Middle frontal gyrus (tissue), 1 donor: ENCODE measurements at regions not wholly inside any gene's neighbourhood (a gene's known extent, or its start where the extent isn't known, plus 50 kb on each side); places are given as distances from the start of the nearest gene placed in this dataset.
"Not testable (repeated sequence)": the region's sequence is repeated elsewhere in the genome, so short reads cannot be mapped to it uniquely, and the experiment has no call there.

ENCODE experiments used
- DNase-seq: peaks from one replicate; pipeline ENCODE4 v3.0.0-alpha.2; 2015; ENCODE audit warnings: low spot score; ENCODE audit errors: extremely low spot score

DNA sequence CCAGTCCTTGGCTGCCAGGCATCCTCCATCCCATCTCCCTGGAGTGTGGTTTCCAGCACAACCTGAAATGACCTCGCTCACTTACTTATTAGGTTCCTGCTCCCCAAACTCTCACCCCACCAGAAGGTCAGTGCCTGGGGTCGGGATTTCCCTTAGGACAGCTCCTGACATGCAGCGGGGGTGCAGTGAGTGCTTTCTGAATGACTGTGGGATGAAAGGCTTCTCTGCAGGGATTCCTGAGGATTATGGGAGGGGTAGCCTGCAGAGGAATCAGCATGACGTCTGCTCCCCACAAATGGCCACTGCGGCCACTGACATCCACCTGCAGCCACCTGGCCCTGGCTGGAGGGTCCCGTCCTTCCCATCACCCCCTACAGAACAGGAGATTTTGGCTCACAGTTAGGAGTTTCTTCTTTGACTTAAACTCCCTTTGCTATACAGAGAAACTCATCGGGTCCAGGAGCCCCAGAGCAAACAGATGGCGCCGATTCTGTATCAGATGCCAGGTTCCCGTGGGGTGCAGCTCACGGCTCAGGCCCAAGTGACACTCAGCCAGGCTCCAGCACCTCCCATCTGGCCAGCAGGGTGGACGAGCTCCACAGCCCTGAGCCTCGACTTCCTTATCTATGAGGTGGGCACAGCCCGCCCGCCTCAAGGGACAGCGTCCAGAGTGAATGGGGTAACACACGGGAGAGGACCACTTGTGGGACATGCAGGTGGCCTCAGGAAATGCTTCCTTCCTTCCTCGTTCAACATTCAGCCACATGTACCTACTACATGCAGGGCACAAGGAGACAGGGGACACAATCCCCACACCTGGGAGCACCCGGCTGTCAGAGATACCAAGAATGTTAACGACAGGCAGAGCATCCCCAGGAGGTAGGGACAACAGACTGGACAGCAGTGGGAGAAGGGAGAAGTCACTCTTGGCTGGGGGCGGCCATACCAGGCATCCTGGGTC lies 69.8 kb downstream of the RMI2 start:
- DNase-seq = no peak

DNA sequence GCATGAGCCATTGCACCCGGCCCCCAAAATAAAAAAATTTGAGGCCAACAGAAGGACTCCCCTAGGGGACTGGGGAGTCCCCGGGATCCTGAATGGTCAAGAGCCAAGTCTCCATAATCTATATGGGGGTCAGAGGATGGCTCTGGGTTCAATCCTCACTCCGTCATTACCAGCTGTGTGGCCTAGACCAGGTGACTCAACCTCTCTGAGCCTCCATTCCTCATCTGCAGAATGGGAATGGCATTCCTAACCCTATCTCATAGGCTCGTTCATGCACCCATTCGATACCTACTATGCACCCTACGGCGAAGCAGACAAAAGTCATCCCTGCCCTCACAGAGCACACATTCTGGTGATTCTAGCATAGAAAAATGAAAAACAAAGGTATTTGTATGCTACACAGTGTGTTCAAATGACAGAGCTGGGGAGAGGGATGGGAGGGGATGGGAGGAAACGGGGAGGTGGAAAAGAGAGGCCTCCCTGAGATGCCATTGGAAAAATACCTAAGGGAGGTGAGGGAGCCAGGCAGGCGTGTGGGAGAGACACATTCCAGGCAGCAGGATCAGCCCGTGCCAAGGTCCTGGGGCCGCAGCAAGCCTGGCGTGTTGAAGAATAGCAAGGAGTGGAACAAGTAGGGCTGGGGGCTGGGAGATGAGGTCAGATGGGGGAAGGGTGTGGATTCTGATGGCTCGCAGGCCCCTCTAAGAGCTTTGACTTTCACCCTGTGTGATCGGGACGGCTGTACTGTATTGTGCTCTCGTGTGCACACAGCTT lies 71.2 kb downstream of the RMI2 start:
- no peak for DNase-seq

DNA sequence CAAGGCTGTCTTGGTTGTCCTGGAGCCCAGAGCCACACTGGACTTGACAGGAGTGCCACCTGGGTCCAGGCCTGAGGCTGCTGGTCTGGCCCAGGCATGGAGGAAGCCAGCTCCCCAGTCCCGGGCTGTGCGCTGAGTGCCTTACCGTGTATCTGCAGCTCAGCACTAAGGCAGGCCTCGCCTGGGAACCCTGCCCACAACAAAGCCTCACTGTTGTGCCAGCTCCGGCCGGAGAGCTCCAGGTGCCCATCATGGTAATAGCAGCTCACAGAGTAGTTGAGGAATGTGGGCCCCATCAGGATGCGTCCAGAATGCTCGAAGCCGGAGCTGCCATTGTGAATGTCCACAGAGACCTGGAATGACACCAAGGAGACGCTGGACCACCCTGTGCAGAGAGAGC lies 72.2 kb downstream of the RMI2 start:
- DNase-seq = no peak

DNA sequence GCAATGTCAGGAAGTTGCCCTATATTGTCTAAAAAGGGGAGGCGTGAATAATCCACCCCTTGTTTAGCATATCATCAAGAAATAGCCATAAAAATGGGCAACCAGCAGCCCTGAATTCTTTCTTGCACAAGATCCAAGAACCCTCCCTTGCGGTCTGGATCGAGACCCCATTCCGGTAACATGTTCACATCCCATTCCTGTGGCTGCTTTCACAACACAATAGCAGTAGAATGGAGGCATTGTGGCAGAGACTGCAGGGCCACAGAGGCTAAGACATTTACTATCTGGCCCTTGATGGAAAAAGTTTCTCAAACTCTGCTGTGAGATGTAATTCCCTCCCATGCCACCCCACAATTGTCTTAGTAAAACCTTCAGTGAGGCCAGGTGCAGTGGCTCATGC lies 73.2 kb downstream of the RMI2 start:
- no peak for DNase-seq

DNA sequence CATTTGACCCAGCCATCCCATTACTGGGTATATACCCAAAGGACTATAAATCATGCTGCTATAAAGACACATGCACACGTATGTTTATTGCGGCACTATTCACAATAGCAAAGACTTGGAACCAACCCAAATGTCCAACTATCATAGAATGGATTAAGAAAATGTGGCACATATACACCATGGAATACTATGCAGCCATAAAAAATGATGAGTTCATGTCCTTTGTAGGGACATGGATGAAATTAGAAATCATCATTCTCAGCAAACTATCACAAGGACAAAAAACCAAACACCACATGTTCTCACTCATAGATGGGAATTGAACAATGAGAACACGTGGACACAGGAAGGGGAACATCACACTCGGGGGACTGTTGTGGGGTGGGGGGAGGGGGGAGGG lies 74.8 kb downstream of the RMI2 start:
- not testable (repeated sequence) for DNase-seq

DNA sequence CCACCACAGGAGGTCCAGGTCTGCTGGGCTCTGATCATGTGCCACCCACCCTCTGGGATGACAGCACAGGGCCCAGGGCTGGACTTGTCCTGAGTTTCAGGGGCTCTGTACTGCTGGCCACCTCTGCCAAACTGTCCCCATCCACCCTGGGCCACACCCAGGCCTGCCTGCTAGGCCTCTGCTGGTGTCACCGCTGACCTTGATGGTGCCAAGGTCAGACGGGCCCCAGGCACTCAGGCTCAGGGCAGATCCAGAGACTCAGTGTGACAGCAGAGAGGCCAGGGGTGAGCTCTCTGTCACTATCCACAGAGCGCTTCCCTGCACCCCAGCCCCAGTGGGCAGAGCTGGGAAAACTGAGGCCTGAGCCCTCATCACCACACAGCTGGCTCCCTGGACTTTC lies 75.6 kb downstream of the RMI2 start:
- DNase-seq = no peak

DNA sequence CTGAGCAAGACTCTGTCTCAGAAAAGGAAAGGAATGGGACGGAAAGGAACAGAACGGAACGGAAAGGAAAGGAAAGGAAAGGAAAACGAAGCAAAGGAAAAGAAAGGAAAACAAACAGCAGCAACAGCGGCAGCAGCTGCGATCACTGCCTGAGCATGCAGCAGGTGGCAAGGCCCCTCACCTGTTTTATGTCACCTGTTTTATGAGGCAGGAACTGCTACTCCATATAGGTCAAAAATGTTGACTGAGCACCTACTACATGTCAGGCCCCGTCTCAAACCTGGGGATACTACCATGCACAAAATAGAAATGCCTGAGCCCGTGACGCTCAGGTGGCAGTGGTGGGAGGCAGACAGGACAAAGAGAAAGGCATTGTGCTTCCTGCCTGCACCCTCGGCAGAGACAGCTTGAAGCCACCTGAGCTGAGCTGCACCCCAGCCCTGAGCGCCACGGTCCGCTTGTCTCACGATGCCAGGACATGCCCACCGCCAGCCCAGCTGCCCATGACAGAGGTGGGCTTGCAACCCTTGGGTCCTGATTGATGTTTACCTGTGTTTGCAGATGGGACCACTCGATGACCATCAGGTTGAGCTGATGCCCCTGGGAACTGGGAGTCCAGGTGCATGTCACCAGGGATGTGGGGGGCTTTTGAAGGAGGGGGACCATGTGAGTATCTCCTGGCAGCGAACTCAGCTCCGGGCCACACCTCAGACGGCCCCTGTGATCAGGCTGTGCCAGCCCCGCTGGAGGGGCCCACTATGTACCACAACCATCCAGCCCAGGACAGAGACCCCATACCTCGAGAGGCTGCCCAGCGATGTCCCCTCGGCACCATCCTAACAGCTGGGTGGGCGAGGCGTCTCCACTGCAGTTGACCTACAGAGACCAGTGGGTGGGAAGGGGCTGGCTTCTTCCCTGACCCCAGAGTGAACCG lies 77.4 kb downstream of the RMI2 start:
- no peak for DNase-seq

DNA sequence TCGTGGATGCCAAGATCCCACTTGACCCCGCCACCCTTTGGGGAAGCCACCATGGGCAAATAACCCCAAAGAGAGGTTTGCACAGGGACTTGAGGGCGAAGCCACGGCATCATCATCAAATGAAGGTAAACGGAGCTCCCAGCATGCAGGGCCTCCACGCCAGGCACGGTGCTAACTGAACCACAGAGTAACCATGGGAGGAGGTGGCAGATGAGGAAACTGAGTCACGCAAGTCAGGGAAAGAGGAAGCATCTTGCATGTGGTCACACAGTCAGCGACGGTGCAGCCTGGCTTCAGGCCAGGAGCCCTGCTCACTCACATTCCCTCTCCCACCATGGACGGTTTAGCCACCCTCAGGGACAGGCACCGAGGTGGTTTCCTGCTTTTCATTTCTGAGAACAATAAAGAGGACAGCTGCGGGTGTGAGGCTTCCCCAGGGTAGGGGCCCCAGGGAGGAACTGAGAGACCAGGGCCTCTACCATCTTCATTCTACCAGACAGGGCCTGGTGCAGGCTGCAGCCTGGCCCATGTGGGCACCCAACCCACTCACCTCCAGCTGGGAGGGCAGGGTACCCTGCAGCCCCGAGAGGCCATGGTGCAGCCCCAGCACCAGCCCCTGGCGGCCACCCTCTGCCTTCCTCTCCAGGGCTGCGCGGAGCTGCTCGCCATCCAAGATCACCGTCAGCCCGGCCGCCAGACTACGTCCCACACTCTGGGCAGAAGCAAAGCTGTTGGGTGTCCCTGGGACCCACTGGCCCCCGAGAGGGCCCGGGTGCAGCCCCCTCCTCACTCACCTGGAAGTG lies 78.3 kb downstream of the RMI2 start:
- no peak for DNase-seq

DNA sequence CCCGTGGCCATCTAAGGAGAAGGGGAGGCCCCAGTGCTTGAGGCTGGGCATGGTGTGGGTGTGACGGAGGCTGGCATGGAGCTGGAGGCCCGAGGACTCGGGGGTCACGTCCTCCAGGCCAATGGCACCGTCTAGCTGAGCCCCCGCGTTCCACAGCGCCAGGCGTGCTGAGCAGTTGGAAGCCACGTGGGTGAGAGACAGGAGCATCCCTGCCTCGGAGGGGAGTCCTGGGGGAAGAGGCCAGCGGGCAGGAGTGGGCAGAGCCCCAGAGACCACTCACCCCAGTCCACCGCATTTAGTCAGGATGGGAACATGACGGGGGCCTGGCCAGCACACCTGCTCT lies 78.8 kb downstream of the RMI2 start:
- DNase-seq = no peak

DNA sequence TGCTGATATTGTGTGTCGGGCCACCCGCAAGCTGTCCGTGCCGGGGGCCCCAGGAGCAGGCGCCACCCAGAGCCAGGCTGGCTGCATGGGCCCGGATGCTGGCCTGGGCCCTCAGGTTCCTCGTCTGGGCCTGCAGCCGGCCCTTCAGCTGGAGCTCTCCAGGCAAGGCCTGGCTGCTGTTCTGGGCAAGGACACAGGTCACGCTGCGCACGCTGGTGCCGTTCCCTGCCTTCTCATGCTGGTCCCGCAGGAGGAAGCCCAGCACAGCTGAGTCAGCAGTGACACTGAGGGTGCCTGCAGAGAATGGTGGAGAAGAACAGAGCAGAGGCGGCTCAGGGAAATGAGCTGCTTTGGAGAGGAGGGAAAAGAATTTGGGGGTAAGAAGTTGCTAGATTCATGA lies 79.9 kb downstream of the RMI2 start:
- DNase-seq = no peak

DNA sequence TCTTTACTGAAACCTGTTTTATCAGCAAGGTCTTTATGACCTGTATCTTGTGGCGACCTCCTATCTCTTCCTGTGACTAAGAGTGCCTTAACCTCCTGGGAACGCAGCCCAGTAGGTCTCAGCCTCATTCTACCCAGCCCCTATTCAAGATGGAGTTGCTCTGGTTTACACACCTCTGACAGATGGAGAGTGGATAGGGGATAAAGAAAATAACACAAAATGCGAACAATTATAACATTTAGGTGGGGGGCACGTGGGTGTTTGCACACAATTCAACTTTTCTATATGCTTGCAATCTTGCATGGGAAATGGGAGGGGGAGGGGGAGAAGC lies 83.3 kb downstream of the RMI2 start:
- no peak for DNase-seq

DNA sequence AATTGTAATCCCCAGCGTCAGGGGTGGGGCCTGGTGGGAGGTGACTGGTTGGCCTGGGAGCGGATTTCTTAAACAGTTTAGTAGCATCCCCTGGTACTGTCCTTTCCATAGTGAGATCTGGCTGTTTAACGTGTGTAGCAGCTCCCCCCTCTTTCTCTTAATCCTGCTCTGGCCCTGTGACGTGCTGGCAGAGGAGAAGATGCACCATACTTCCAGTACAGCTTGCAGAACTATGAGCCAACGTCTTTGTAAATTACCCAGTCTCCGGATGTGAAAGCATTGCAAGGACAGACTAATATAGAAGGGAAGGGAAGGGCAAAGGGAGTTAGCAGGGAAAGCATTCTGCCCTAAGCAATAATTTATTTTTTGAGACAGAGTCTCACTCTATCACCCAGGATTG lies 83.9 kb downstream of the RMI2 start:
- DNase-seq = no peak

DNA sequence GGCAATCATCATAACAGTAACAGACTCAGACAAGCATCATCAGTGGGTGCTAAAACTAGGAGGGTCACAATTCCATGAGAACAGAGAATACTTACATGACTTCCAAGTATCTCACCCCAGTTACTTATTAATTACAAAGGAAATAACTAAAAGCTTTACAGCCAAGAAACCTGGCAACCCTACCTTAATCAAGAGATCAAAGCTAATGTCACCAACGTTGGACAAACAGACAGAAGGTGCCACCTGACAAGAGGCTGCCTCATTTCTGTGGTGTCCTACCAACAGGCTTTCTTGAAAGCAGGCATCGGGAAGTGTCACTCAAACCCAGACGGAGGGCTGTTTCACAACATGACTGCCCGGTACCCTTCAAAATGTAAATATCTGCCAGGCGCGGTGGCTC lies 84.6 kb downstream of the RMI2 start:
- no peak for DNase-seq

DNA sequence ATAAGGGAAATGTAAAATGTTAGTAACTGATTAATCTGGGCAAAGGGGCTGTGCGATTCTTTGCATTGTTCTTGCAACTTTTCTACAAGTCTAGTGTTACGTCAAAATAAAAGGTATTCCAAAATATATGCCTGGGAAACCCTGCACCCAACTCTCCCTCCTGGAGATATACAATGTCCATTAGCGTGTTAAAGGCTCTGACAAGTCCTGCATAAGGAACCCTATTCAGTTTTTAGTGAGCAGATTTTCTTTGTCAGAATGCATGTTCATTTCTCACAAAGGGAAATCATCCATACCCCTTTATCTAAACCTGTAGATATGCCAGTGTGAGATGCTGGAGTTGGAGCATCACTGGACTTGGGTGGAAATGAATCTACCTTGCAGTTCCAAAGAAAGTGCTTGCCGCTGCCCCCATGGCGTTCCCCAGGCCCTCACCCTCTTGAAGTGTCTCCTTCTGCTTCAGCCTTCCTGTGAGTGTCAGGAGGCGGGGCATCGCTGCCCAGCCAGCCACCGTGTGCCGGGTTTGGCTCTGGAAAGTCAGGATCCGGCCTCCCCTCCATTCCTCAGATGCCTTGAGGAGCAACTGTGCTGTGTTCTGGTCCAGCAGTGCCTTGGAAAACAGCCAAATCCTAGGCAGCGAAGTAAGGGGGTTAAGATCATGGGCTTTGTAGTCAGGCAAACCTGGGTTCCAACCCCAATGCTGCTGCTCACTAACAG lies 85.5 kb downstream of the RMI2 start:
- no peak for DNase-seq

DNA sequence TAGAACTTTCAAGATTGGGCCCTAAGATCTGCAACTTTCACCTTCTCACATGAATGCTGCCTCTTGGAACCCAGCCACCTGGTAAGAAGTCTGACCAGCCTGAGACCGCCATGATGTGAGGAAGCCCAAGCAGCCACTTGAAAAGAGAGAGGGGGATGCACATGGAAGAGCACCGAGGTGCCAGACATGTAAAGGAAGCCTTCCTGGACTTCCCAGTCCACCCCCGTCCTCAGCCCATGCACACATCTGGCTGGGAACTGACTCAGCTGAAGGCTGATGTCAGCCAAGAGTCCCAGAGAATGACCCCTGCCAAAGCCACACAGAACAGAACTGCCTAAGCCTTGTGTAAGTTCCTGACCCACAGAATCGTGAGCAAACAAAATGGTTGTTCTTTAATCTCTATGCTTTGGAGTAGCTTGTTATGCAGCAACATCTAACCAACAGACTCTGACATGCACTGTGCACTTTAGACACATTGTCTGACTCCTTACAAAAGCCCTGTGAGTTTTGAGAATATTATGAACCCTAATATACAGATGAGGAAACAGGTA lies 86.7 kb downstream of the RMI2 start:
- DNase-seq = no peak

DNA sequence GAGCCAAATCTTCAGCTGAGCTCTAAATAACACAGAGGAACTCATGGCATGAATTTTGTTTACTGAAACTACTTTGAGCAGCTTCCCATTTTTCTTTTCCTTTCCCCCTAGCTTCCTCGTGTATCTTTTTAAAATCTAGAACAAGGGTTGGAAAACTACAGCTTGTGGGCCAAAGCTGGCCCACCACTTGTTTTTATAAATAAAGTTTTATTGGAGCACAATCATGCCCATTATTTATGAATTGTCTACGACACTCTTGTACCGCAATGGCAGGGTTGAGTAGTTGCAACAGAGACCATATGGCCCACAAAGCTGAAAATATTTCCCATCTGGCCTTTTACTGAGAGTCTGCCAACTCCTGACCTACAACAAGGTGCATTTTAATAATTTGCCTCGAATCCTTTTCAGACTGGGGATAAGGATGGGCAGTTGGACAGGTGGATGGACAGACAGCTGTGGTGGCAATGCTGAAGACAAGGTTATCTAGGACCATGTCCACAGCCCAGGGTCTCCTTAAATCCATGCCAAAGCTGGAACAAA lies 87.7 kb downstream of the RMI2 start:
- DNase-seq = no peak

DNA sequence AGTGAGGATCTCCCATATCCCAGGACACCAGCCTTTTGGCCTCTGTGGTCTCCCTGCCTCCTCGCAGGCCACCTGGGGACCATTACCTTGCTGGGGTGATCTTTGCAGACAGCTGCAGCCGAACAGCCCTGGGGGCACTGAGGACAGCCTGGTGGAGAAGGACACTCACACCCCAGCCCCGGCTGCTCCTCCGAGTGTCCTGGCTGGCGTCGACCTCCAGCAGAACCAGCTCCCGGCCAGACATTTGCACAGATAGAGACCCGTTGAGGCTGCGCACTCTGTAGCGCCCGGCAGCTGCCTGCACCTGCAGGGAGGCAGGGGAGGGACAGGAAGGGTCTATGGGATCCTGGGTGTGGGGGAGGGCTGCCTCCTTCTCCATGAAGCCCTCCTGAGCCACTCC lies 90.3 kb downstream of the RMI2 start:
- no peak for DNase-seq

DNA sequence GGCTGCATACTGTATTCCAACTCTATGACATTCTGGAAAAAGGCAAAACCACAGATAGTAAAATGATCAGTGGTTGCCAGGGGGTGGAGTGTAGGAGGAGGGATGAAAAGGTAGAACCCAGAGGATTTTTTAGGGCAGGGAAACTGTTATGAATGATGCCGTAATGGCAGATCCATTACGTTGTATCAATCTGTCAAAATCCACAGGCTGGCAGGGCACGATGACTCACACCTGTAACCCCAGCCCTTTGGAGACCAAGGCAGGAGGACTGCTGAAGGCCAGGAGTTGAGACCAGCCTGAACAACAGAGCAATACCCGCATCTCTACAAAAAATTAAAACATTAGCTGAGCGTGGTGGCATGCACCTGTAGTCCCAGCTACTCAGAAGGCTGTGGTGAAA lies 91.8 kb downstream of the RMI2 start:
- DNase-seq = no peak

DNA sequence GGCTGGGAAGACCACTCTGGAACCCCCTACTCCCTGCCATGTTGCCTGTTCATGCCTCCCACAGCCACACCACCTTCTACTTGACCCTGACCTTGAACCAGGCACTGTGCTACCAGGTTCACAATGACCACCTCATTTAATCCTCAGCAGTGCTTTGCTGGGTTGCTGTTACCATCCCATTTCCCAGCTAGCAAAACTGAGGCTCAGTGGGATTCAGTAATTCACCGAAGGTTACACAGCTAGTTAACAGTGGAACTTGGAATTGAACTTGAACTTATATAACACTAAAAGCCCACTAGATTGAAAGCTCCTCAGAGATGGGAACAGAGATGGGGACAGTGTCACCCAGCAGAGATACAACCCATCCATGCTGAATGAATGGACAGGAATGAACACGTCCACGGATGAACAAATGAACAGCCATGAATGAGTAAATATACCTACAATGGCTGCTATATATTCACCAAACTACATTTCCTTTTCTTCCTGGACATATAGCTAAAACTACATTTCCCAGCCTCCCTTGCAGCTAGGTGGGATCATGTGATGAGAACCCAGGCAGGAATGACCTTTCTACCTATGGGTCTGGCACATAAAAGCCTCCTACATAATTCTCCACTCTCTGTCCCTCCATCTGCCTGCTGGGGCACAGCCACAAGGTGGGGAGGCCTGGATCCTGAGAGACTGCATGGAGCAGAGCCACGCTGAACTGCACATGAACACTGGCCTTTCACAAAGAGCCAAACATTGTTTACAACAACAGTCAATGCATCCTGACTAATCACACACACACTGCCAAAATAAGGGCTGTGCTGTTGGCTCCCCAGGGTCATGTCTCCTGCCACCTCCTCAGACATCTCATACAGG lies 94.8 kb downstream of the RMI2 start:
- DNase-seq = no peak
